K562 (cell line): ENCODE measurements at regions not wholly inside any gene's neighbourhood (a gene's known extent, or its start where the extent isn't known, plus 50 kb on each side); places are given as distances from the start of the nearest gene placed in this dataset.

Experiments
- ATAC-seq: fragments of 200-7000 bp; cut with Tn5 transposase; 3 replicates; pipeline ENCODE4 v1.9.1; 2020; ENCODE audit warnings: moderate library complexity
- BruUV-seq: library from RNA; stranded (reverse); fragments of 400-500 nt; replicated peaks from 2 replicates; lab custom pipeline; 2021; lab: Mats Ljungman, UMichigan
- CTCF ChIA-PET: fragments of 300-600 bp; formaldehyde crosslinking; extraction: SDS; loops from one replicate; lab custom pipeline; 2021; ENCODE audit warnings: low intra/inter-chr PET ratio; lab: Yijun Ruan, JAX
- POLR2A ChIA-PET: fragments of 300-600, 350-650 bp; sonication (Branson Sonifier 250); formaldehyde crosslinking; extraction: SDS; loops from one replicate; lab custom pipeline; 2021; ENCODE audit warnings: antibody characterized with exemption, inconsistent platforms; lab: Yijun Ruan, JAX
- DNase-seq, 4 experiments: peaks; one replicate each; pipeline versions ENCODE4 v3.0.0 to v3.0.0-alpha.2; 2011 to 2018; ENCODE audit warnings: low spot score in 3 of 4, mixed read lengths in 3 of 4; ENCODE audit errors: extremely low read depth in 1 of 4
- FAIRE-seq: peaks from 2 replicates; lab custom pipeline; 2011; peaks lifted over from hg19 to GRCh38; lab: Jason Lieb, UNC
- H2AFZ ChIP-seq: 2 replicates; pipeline ENCODE4 v1.6.0; 2011; ENCODE audit warnings: low read depth, low read length, control low read depth, inconsistent platforms
- H3K27ac ChIP-seq: fragments of 200-600 bp; 3 replicates; pipeline ENCODE4 v1.8.0; 2011; ENCODE audit warnings: low read depth, mild to moderate bottlenecking, control low read depth, inconsistent platforms, low read length, moderate library complexity, mixed read lengths; ENCODE audit errors: extremely low read depth
- H3K27me3 ChIP-seq, 2 experiments: fragments of 300-600 bp in 1 of 2; 2 replicates in 1 of 2; 3 replicates in 1 of 2; pipeline versions ENCODE4 v1.6.0 to v1.8.0; 2011; ENCODE audit warnings: inconsistent platforms in 2 of 2, low read length in 2 of 2, mild to moderate bottlenecking in 1 of 2, mixed read lengths in 1 of 2, moderate library complexity in 1 of 2; ENCODE audit not compliant: control insufficient read depth in 2 of 2, insufficient read depth in 2 of 2
- H3K36me3 ChIP-seq: fragments of 300-600 bp; 3 replicates; pipeline ENCODE4 v1.8.0; 2011; ENCODE audit warnings: mild to moderate bottlenecking, low read length, inconsistent platforms; ENCODE audit not compliant: control insufficient read depth, insufficient read depth
- H3K4me1 ChIP-seq, 2 experiments: fragments of 200-600 bp in 1 of 2; replicated peaks in 1 of 2; 2 replicates in 1 of 2; 3 replicates in 1 of 2; pipeline versions ENCODE4 v1.5.1 to v1.8.0; 2011; ENCODE audit warnings: inconsistent platforms in 2 of 2, low read length in 2 of 2, mild to moderate bottlenecking in 1 of 2, mixed read lengths in 1 of 2, moderate library complexity in 1 of 2; ENCODE audit not compliant: control insufficient read depth in 2 of 2, insufficient read depth in 2 of 2
- H3K4me2 ChIP-seq: 2 replicates; pipeline ENCODE4 v1.6.1; 2011; ENCODE audit warnings: low read length, control low read depth, inconsistent platforms, mixed read lengths; ENCODE audit not compliant: insufficient read depth
- H3K4me3 ChIP-seq: fragments of 200-600 bp; sonication (generic), shearing (Covaris generic); 2 replicates; pipeline ENCODE4 v1.5.1; 2016; ENCODE audit warnings: control low read depth, inconsistent platforms
- H3K79me2 ChIP-seq: fragments of 200-600 bp; 3 replicates; pipeline ENCODE4 v1.8.0; 2011; ENCODE audit warnings: low read length, inconsistent platforms; ENCODE audit not compliant: control insufficient read depth, insufficient read depth
- H3K9ac ChIP-seq, 2 experiments: 2 replicates each; pipeline versions ENCODE4 v1.6.0 to v1.6.1; 2011; ENCODE audit warnings: low read depth in 2 of 2, low read length in 2 of 2, control low read depth in 1 of 2, inconsistent platforms in 1 of 2, mild to moderate bottlenecking in 1 of 2, mixed read lengths in 1 of 2; ENCODE audit not compliant: insufficient read depth in 1 of 2
- H3K9me1 ChIP-seq: one replicate; pipeline ENCODE4 v1.6.0; 2011; ENCODE audit warnings: inconsistent platforms, mild to moderate bottlenecking, low read length, moderate library complexity; ENCODE audit not compliant: control insufficient read depth, insufficient read depth
- H3K9me3 ChIP-seq: replicated peaks from 2 replicates; pipeline ENCODE4 v1.5.1; 2011; ENCODE audit warnings: low read depth, low read length, inconsistent platforms; ENCODE audit not compliant: control insufficient read depth, insufficient read depth
- H4K20me1 ChIP-seq: replicated peaks from 2 replicates; pipeline ENCODE4 v1.6.1; 2011; ENCODE audit warnings: low read length, inconsistent platforms, mixed read lengths; ENCODE audit not compliant: control insufficient read depth, insufficient read depth
- ATF7 ChIP-seq: fragments of 450-650 bp; IDR thresholded peaks from 2 replicates; pipeline ENCODE4 v1.7.1; 2014; ENCODE audit warnings: mild to moderate bottlenecking, moderate library complexity
- HMGXB4 ChIP-seq: sonication (generic); formaldehyde crosslinking; IDR thresholded peaks from 2 replicates; pipeline ENCODE4 v1.8.1; 2023; ENCODE audit warnings: mild to moderate bottlenecking, missing genetic modification reagents
- KAT7 ChIP-seq: sonication (generic); formaldehyde crosslinking; IDR thresholded peaks from 2 replicates; pipeline ENCODE4 v1.8.0; 2022; ENCODE audit warnings: missing genetic modification reagents, mild to moderate bottlenecking, borderline replicate concordance
- MNT ChIP-seq, 2 experiments: fragments of 450-650 bp; conservative IDR thresholded peaks; 2 replicates each; pipeline ENCODE4 v1.6.1; 2017; ENCODE audit warnings: mild to moderate bottlenecking in 2 of 2, moderate library complexity in 2 of 2
- RBM25 ChIP-seq: fragments of 200-400 bp; formaldehyde crosslinking; IDR thresholded peaks from 2 replicates; pipeline ENCODE4 v1.6.1; 2018; ENCODE audit warnings: low read length, low read depth, moderate library complexity; ENCODE audit not compliant: severe bottlenecking
- ZNF408 ChIP-seq: fragments of 250-450 bp; sonication (Bioruptor Pico); IDR thresholded peaks from 2 replicates; pipeline ENCODE4 v1.4.0; 2020; ENCODE audit warnings: low read depth, mild to moderate bottlenecking, moderate library complexity
- WGBS: fragments of 100-300 bp; shearing (Covaris generic); methylation state at CpG from one replicate; pipeline ENCODE4 v1.1.6; 2016; ENCODE audit warnings: low coverage, mixed read lengths; ENCODE audit not compliant: insufficient coverage; ENCODE audit errors: missing lambda C conversion rate; 5-methylcytosine and 5-hydroxymethylcytosine counted together
- in situ Hi-C: fragments of 300-500 bp; cut with MboI; formaldehyde crosslinking; loops from 4 replicates; pipeline ENCODE4 v1.15.0; 2018; ENCODE audit warnings: inconsistent platforms, mixed read lengths
- intact Hi-C: fragments of 100-400 bp; cut with micrococcal nuclease; formaldehyde crosslinking; loops from 2 replicates; pipeline ENCODE4 v1.14.2; 2022

- no peak overlapping the region for H3K9ac ChIP-seq
- FAIRE-seq (no peak), ATAC-seq (no peak), DNase-seq (no peak)
- no peaks in the 10 kb centered on the region for H3K27me3 ChIP-seq
- H3K9me1 ChIP-seq = no peaks in the 10 kb centered on the region
- H3K27ac ChIP-seq = no peak overlapping the region
- H3K79me2 ChIP-seq = no peaks in the 10 kb centered on the region
- no peaks in the 10 kb centered on the region for H4K20me1 ChIP-seq
- 7% methylated on average over 1 of the region's 1 CpG for WGBS
- TF ChIP-seq KAT7 (no peak), HMGXB4 (CRISPR knock-in tag) (no peak), ZNF408 (CRISPR knock-in tag) (no peak), MNT (conservative IDR thresholded peaks at IDR 0.05) (no peak), ATF7 (no peak), RBM25 (no peak)
- TF ChIP-seq, all 486 proteins: peak for 0
- intact Hi-C loops (no loop called here), in situ Hi-C loops (no loop called here)
- CTCF ChIA-PET = no interaction called here
- Histone ChIP-seq H3K4me1 (no peaks in the 10 kb centered on the region), H3K4me2 (no peak overlapping the region), H3K4me3 (no peak overlapping the region), H3K9me3 (no peaks in the 10 kb centered on the region), H3K36me3 (no peaks in the 10 kb centered on the region), H2AFZ (no peak overlapping the region)
- no TSS peak for BruUV-seq
- POLR2A ChIA-PET = no interaction called here
These were observed 119.7 kb downstream of the KIF2B start for GRCh38 chr17:53942436-53942835.
